ENCODE measurements at regions not wholly inside any gene's neighbourhood (a gene's known extent, or its start where the extent isn't known, plus 50 kb on each side); places are given as distances from the start of the nearest gene placed in this dataset.

DNA sequence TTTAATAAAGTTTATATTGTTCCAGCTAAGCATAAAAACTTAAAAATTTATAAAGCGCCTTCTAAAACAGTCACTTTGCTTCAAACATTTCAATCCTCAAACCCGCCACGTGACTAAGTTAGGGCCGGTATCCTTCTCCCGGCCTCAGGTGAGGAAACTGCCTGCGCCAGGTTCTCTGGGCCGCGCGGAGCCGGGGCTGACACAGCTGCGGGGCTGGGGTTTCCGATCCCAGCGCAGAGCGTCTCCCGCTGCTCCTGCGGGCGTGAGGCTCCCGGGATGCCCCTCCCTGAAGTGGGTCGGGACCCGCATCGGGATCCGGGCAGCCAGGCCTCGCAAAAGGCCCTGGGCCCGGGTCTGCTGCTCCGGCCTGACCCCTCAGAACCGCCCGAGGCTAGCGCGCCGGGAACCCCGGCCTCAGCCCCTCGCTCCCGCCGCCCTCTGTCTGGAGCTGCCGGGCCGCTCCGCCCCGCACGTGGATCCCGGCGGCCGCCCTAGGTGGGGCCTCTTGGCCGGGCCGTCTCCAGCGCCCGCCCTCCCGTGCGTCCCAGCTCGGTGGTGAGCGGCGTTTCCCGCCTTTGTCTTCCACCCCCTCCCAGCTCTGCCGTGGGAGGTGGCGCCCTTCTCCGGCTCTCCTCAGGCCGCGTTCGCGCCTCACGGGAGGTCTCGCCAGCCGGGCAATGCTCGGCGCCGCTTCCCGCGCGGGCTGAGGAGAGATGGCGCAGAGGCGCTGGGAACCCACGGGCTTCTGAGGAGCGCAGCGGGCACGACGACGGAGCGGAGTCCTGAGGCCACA, 267.9 kb downstream of the DLL1 start:
- peaks cover 10% of the 10 kb centered on the region for H3K27me3 Mint-ChIP-seq
- no peak overlapping the region for H3K27ac Mint-ChIP-seq
- H3K36me3 Mint-ChIP-seq (ENCODE audit: insufficient read depth): no peaks in the 10 kb centered on the region
- no peaks in the 10 kb centered on the region for H3K4me1 Mint-ChIP-seq (ENCODE audit: low read depth)
- no peaks in the 10 kb centered on the region for H3K9me3 Mint-ChIP-seq (ENCODE audit: low read depth)
- no peak for DNase-seq (ENCODE audit: low spot score, unreplicated experiment)
- no peak overlapping the region for H3K4me3 Mint-ChIP-seq (ENCODE audit: low read depth)
- TF ChIP-seq, protein P1, sequence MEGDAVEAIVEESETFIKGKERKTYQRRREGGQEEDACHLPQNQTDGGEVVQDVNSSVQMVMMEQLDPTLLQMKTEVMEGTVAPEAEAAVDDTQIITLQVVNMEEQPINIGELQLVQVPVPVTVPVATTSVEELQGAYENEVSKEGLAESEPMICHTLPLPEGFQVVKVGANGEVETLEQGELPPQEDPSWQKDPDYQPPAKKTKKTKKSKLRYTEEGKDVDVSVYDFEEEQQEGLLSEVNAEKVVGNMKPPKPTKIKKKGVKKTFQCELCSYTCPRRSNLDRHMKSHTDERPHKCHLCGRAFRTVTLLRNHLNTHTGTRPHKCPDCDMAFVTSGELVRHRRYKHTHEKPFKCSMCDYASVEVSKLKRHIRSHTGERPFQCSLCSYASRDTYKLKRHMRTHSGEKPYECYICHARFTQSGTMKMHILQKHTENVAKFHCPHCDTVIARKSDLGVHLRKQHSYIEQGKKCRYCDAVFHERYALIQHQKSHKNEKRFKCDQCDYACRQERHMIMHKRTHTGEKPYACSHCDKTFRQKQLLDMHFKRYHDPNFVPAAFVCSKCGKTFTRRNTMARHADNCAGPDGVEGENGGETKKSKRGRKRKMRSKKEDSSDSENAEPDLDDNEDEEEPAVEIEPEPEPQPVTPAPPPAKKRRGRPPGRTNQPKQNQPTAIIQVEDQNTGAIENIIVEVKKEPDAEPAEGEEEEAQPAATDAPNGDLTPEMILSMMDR (IDR thresholded peaks at IDR 0.05; ENCODE audit: unreplicated experiment): no peak

DNA sequence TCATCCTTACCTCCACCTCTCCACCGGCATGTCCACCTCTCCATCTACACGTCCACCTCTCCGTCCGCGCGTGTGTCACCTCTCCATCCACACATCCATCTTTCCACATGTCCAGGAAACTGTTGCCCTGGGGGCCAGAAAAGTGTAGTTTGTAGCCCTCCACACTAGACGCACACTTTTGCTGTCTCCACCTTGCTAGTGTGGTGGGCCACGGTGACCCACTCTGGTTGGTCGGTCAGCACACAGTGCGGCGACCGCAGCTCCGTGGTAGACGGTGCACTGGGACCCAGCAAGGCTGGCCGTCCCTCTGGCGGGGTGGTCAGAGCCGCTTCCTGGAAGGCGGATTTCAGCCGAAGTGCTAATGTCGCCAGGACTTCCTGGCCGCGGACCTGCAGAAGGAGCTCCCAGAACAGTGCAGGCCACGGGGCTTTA, 268.6 kb downstream of the DLL1 start:
- H3K36me3 Mint-ChIP-seq (ENCODE audit: insufficient read depth): no peaks in the 10 kb centered on the region
- TF ChIP-seq, protein P1 (IDR thresholded peaks at IDR 0.05; ENCODE audit: unreplicated experiment): no peak
- DNase-seq (ENCODE audit: low spot score, unreplicated experiment): no peak
- no peak overlapping the region for H3K4me3 Mint-ChIP-seq (ENCODE audit: low read depth)
- H3K4me1 Mint-ChIP-seq (ENCODE audit: low read depth): no peaks in the 10 kb centered on the region
- no peaks in the 10 kb centered on the region for H3K9me3 Mint-ChIP-seq (ENCODE audit: low read depth)
- H3K27me3 Mint-ChIP-seq: peaks cover 12% of the 10 kb centered on the region
- H3K27ac Mint-ChIP-seq: no peak overlapping the region

DNA sequence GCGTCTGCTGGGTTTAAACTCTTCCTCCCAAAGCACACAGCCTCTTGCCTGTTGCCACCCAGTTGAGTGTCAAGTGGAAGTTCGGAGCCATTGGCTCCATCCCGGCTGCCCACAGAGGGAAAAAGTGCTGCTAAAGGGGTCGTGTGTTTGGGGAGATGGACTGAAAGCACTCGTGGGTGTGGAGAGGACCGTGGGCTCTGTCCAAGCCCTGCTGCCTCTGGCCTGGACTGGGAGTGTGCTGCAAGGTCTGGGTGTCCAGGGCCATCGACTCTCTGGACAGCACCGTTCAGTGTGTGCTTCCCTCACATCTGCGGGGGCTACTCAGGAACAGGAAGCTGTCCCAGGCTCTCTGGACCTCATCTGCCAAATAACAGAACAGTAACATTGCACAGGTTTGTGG, 269.3 kb downstream of the DLL1 start:
- no peaks in the 10 kb centered on the region for H3K4me1 Mint-ChIP-seq (ENCODE audit: low read depth)
- TF ChIP-seq, protein P1 (IDR thresholded peaks at IDR 0.05; ENCODE audit: unreplicated experiment): no peak
- peaks cover 17% of the 10 kb centered on the region for H3K27me3 Mint-ChIP-seq
- DNase-seq (ENCODE audit: low spot score, unreplicated experiment): no peak
- H3K9me3 Mint-ChIP-seq (ENCODE audit: low read depth): no peaks in the 10 kb centered on the region
- H3K27ac Mint-ChIP-seq: no peak overlapping the region
- no peaks in the 10 kb centered on the region for H3K36me3 Mint-ChIP-seq (ENCODE audit: insufficient read depth)
- H3K4me3 Mint-ChIP-seq (ENCODE audit: low read depth): no peak overlapping the region

DNA sequence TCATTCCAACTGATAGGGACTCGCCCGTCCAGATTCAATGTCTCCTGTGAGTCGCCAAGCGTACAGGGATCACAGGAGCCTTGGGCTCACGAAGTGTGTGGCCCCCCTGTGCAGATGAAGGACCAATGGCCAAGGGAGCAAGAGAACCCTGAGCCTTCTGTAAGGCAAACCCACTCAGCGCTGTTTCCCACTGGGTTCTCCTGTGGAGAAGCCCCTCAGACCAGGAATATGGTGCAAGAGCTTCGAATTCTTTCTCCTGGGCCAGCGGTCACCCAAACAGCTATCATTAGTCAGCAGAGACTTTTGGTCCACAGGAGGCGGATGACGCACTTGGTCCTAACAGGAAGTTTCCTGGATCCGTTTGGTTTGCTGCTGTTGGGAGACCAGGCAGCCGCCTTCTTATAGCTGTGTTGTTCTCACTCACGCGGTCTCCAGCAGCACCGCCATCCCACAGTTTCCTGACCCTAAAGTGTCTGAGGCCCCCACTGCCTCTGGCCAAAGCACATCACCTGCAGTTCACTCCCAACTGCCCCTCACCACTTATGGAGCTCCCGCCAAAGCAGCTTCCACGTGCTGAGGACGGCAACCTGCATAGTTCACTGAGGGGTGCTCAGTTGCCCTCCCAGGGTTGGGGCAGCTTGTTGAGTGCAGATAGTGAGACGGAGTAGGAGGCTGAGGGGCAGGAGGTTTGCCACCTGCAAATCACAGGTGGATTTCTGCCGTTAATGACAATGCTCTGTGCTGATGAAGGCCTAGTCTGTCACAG, 268.6 kb downstream of the ERMARD start:
- Mint-ChIP-seq H3K9me3 (ENCODE audit: low read depth) (no peaks in the 10 kb centered on the region), H3K36me3 (ENCODE audit: insufficient read depth) (no peaks in the 10 kb centered on the region), H3K27me3 (peaks cover 22% of the 10 kb centered on the region), H3K4me3 (ENCODE audit: low read depth) (no peak overlapping the region), H3K4me1 (ENCODE audit: low read depth) (no peaks in the 10 kb centered on the region), H3K27ac (no peak overlapping the region)
- TF ChIP-seq, protein P1 (IDR thresholded peaks at IDR 0.05; ENCODE audit: unreplicated experiment): no peak
- DNase-seq (ENCODE audit: low spot score, unreplicated experiment): no peak

DNA sequence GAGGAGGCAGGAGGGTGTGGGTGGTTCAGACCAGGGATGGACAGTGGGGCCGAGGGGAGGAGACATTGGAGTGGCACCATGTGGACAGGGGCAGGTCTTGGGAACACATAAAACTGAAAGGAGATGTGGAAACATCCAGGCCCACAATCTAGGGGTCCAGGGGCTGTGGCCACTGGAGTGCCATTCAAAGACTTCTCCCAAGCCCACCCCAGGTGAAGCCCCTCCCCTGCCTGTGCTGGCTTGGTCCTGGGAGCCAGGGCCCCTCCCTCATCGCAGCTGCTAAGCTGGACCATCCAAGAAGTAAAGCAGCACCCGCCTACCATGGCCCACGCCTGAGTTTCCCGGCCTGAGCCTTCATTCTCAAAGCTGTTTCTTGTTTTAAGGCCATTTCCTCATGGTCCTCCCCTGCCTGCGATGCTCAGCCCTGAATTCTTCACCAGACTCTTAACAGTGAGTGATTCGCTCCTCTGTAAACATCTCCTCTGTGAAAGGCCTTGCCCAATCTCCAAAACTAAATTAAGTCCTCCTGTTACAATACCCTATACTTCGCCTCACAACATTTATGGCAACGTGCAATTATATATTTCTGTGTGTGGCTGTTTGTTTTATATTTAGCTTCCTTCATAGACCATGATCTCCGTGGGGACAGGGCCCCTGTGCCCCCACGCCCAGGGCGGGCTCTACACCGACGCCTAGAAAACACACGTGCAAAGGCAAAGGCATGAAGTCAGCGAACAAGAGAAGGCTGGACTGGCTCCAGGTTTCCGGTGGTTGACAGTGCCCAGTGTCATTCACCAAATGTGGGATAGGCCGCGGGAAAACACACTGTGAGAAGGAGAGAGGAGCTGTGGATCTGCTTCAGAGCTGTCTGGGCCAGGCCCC, 267.8 kb downstream of the ERMARD start:
- no peak overlapping the region for H3K27ac Mint-ChIP-seq
- H3K4me3 Mint-ChIP-seq (ENCODE audit: low read depth): no peak overlapping the region

More for the DNA sequence above, 267.8 kb downstream of the ERMARD start:
- Mint-ChIP-seq H3K4me1 (ENCODE audit: low read depth) (no peaks in the 10 kb centered on the region), H3K36me3 (ENCODE audit: insufficient read depth) (no peaks in the 10 kb centered on the region), H3K9me3 (ENCODE audit: low read depth) (no peaks in the 10 kb centered on the region), H3K27me3 (peaks cover 27% of the 10 kb centered on the region)
- TF ChIP-seq, protein P1 (IDR thresholded peaks at IDR 0.05; ENCODE audit: unreplicated experiment): no peak
- DNase-seq (ENCODE audit: low spot score, unreplicated experiment): no peak
